MM.1S (cell line): ENCODE measurements at regions not wholly inside any gene's neighbourhood (a gene's known extent, or its start where the extent isn't known, plus 50 kb on each side); places are given as distances from the start of the nearest gene placed in this dataset.

Experiments
- EZH2 ChIP-seq: fragments of 300-600 bp; sonication (generic); optimal IDR thresholded peaks from 2 replicates; pipeline ENCODE3; 2017; ENCODE audit warnings: low read depth, mild to moderate bottlenecking, antibody characterized with exemption, low read length, mixed read lengths
- EZH2phosphoT487 ChIP-seq: fragments of 300-600 bp; sonication (generic); IDR thresholded peaks from 2 replicates; pipeline ENCODE4 v1.6.1; 2018; ENCODE audit warnings: antibody characterized with exemption, low read length
- TF ChIP-seq, protein P1 (sequence below): fragments of 300-600 bp; sonication (generic); IDR thresholded peaks from 2 replicates; pipeline ENCODE4 v1.5.1; 2016; ENCODE audit warnings: antibody characterized with exemption, low read length, mixed read lengths

DNA sequence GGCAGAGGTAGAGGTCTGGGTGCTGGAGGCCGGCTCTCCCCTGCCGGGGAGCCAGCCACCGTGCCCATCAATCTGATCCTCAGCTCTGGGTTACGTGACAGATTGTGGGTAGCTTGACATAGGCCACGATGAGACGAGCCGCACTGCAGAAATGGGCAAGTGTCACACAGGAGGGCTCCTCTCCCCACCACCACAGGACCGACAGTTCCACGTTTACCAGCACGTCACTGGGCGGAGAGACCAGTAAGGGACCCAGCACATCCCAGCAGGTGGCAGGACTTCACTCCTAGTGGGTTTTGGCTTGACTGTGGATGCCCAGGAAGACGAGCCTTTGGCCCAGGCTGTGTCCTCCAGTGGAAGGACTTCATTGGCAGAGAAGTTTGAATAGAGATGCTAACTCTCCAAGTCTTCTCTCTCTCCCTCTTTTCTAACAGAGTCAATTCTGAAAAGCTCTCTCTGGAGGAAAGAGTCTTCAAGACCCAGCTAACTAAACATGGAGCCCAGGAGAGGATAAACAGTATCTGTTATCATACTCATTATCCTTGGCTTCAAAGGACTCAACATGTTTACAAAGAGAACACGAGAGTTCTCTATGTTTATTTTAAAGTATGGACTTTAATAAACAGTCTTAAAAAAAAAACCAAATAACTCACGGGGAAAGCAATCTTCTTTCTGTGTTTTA, 129.3 kb upstream of the JCAD start:
- TF ChIP-seq EZH2phosphoT487 (no peak), EZH2 (no peak)
- TF ChIP-seq, protein P1, sequence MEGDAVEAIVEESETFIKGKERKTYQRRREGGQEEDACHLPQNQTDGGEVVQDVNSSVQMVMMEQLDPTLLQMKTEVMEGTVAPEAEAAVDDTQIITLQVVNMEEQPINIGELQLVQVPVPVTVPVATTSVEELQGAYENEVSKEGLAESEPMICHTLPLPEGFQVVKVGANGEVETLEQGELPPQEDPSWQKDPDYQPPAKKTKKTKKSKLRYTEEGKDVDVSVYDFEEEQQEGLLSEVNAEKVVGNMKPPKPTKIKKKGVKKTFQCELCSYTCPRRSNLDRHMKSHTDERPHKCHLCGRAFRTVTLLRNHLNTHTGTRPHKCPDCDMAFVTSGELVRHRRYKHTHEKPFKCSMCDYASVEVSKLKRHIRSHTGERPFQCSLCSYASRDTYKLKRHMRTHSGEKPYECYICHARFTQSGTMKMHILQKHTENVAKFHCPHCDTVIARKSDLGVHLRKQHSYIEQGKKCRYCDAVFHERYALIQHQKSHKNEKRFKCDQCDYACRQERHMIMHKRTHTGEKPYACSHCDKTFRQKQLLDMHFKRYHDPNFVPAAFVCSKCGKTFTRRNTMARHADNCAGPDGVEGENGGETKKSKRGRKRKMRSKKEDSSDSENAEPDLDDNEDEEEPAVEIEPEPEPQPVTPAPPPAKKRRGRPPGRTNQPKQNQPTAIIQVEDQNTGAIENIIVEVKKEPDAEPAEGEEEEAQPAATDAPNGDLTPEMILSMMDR, result no peak
